SH-SY5Y (cell line): ENCODE measurements at regions not wholly inside any gene's neighbourhood (a gene's known extent, or its start where the extent isn't known, plus 50 kb on each side); places are given as distances from the start of the nearest gene placed in this dataset.

Source experiments
- GATA2 ChIP-seq: IDR thresholded peaks from 2 replicates; pipeline ENCODE4 v1.6.1; 2011; ENCODE audit warnings: mild to moderate bottlenecking, low read depth, low read length
- GATA3 ChIP-seq: IDR thresholded peaks from 2 replicates; pipeline ENCODE4 v1.6.1; 2011; ENCODE audit warnings: low read depth, mild to moderate bottlenecking, low read length, moderate library complexity

DNA sequence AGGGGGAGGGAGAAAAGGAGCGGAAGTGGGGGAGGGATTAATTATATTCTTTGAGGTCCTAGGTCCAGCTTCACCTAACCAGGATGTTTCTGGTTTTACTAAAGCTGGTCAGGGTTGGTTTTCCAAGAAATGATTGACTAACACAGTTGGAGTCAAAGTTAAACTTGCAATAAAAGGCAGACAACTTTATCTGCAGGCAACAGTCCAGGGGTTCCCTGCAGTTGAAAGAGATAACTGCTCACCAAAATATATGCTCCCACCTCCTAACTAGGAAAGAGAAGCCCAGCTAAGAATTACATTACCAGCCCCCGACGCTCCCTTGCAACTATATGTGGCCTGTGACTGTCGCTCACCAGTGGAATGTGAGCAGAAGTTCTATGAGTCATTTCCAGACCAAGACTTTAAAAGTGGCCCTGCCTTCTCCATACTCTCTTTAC lies 140.0 kb upstream of the PKDCC start:
- TF ChIP-seq GATA2 (no peak), GATA3 (no peak)
